Cardiac septum (tissue), 1 donor: ENCODE measurements at regions not wholly inside any gene's neighbourhood (a gene's known extent, or its start where the extent isn't known, plus 50 kb on each side); places are given as distances from the start of the nearest gene placed in this dataset.
"Not testable (repeated sequence)": the region's sequence is repeated elsewhere in the genome, so short reads cannot be mapped to it uniquely, and the experiment has no call there.

ENCODE experiments used
- DNase-seq: peaks from one replicate; pipeline ENCODE4 v3.0.0-alpha.2; 2020; ENCODE audit warnings: low spot score
- intact Hi-C: fragments of 100-400 bp; cut with DNase I; formaldehyde crosslinking; loops from one replicate; pipeline ENCODE4 v1.14.0; 2022
- donor health status: DM: no; HTN: no; CAD: no.

GRCh38 chr3:8279476-8279875 lies 222.1 kb upstream of the LMCD1 start:
- DNase-seq, result no peak
- intact Hi-C loops, result no loop called here

GRCh38 chr3:8279886-8280550 lies 221.6 kb upstream of the LMCD1 start:
- intact Hi-C loops, result no loop called here
- no peak for DNase-seq

GRCh38 chr3:8282541-8283165 lies 219.0 kb upstream of the LMCD1 start:
- intact Hi-C loops, result no loop called here
- no peak for DNase-seq

- no peak for DNase-seq
- intact Hi-C loops, result no loop called here
Observed at GRCh38 chr3:8283193-8283592, 218.4 kb upstream of the LMCD1 start.

GRCh38 chr3:8286086-8286485 lies 215.5 kb upstream of the LMCD1 start:
- intact Hi-C loops, result no loop called here
- DNase-seq, result no peak

- intact Hi-C loops, result no loop called here
- DNase-seq, result no peak
Observed at GRCh38 chr3:8286749-8287148, 214.9 kb upstream of the LMCD1 start.

GRCh38 chr3:8290611-8291010 lies 211.0 kb upstream of the LMCD1 start:
- no peak for DNase-seq
- intact Hi-C loops, result no loop called here

- no peak for DNase-seq
- intact Hi-C loops, result no loop called here
Observed at GRCh38 chr3:8296461-8296860, 205.2 kb upstream of the LMCD1 start.

- intact Hi-C loops, result no loop called here
Observed at GRCh38 chr3:8298021-8298954, 203.3 kb upstream of the LMCD1 start.

GRCh38 chr3:8301977-8302735 lies 199.5 kb upstream of the LMCD1 start:
- intact Hi-C loops, result no loop called here
- no peak for DNase-seq

More at GRCh38 chr3:8298021-8298954, 203.3 kb upstream of the LMCD1 start:
- DNase-seq, result no peak

GRCh38 chr3:8303466-8303865 lies 198.2 kb upstream of the LMCD1 start:
- no peak for DNase-seq
- intact Hi-C loops, result no loop called here

- no peak for DNase-seq
- intact Hi-C loops, result no loop called here
Observed at GRCh38 chr3:8305371-8305770, 196.3 kb upstream of the LMCD1 start.

- intact Hi-C loops, result no loop called here
Observed at GRCh38 chr3:8307545-8308110, 194.0 kb upstream of the LMCD1 start.

GRCh38 chr3:8311321-8311720 lies 190.3 kb upstream of the LMCD1 start:
- no peak for DNase-seq
- intact Hi-C loops, result no loop called here

More at GRCh38 chr3:8307545-8308110, 194.0 kb upstream of the LMCD1 start:
- DNase-seq, result no peak

GRCh38 chr3:8312685-8313084 lies 188.9 kb upstream of the LMCD1 start:
- intact Hi-C loops, result no loop called here
- DNase-seq, result no peak

- intact Hi-C loops, result no loop called here
- no peak for DNase-seq
Observed at GRCh38 chr3:8313560-8314267, 187.9 kb upstream of the LMCD1 start.

- DNase-seq, intact Hi-C loops: not testable (repeated sequence)
Observed at GRCh38 chr3:8315526-8315925, 186.1 kb upstream of the LMCD1 start.

- no peak for DNase-seq
Observed at GRCh38 chr3:8317661-8318649, 183.7 kb upstream of the LMCD1 start.

More at GRCh38 chr3:8317661-8318649, 183.7 kb upstream of the LMCD1 start:
- intact Hi-C loops, result loop anchor here (2.0 kb wide), 1 partner anchor 25 kb away; no protein-coding TSS in a partner anchor
